HuH-7 (cell line): ENCODE measurements at regions not wholly inside any gene's neighbourhood (a gene's known extent, or its start where the extent isn't known, plus 50 kb on each side); places are given as distances from the start of the nearest gene placed in this dataset.

Experiments used
- DNase-seq: peaks from one replicate; pipeline ENCODE4 v3.0.0; 2011; ENCODE audit warnings: low spot score

- no peak for DNase-seq
These were observed 94.7 kb upstream of the INTU start for GRCh38 chr4:127538016-127538415.

- no peak for DNase-seq
These were observed 92.2 kb upstream of the INTU start for GRCh38 chr4:127540497-127541025.

GRCh38 chr4:127545271-127545670 is 87.5 kb upstream of the INTU start:
- no peak for DNase-seq

GRCh38 chr4:127548990-127549925 is 83.5 kb upstream of the INTU start:
- DNase-seq = no peak

- no peak for DNase-seq
These were observed 77.7 kb upstream of the INTU start for GRCh38 chr4:127555106-127555505.

GRCh38 chr4:127558088-127558487 is 74.7 kb upstream of the INTU start:
- no peak for DNase-seq

GRCh38 chr4:127558489-127559407 is 74.0 kb upstream of the INTU start:
- no peak for DNase-seq

GRCh38 chr4:127559981-127560380 is 72.8 kb upstream of the INTU start:
- DNase-seq = no peak

GRCh38 chr4:127560755-127561154 is 72.0 kb upstream of the INTU start:
- DNase-seq = no peak

- no peak for DNase-seq
These were observed 58.1 kb upstream of the INTU start for GRCh38 chr4:127574643-127575042.

GRCh38 chr4:127575888-127576287 is 56.9 kb upstream of the INTU start:
- no peak for DNase-seq

GRCh38 chr4:127578491-127578890 is 54.3 kb upstream of the INTU start:
- no peak for DNase-seq

- no peak for DNase-seq
These were observed 53.8 kb upstream of the INTU start for GRCh38 chr4:127578967-127579366.

GRCh38 chr4:127579821-127580220 is 52.9 kb upstream of the INTU start:
- DNase-seq = no peak

GRCh38 chr4:127580300-127580699 is 52.5 kb upstream of the INTU start:
- DNase-seq = no peak

- DNase-seq = no peak
These were observed 51.9 kb upstream of the INTU start for GRCh38 chr4:127580891-127581290.
